CD4-positive, alpha-beta T cell (primary cell): ENCODE measurements at regions not wholly inside any gene's neighbourhood (a gene's known extent, or its start where the extent isn't known, plus 50 kb on each side); places are given as distances from the start of the nearest gene placed in this dataset.

Source experiments
- ATAC-seq: fragments of 200-7000 bp; cut with Tn5 transposase; one replicate; pipeline ENCODE4 v1.10.0; 2022; ENCODE audit warnings: mild to moderate bottlenecking; ENCODE audit not compliant: poor library complexity
- CTCF ChIA-PET: fragments of 350-600 bp; sonication (Branson Sonifier 250); formaldehyde crosslinking; loops from one replicate; lab custom pipeline; 2021; ENCODE audit warnings: antibody characterized with exemption, inconsistent platforms; lab: Charles Lee
- POLR2A ChIA-PET: fragments of 350-600 bp; sonication (Branson Sonifier 250); formaldehyde crosslinking; loops from one replicate; lab custom pipeline; 2021; ENCODE audit warnings: antibody characterized with exemption, inconsistent platforms; lab: Charles Lee
- DNase-seq, 14 experiments: peaks; one replicate each; pipeline ENCODE4 v3.0.0-alpha.2; 2013 to 2020; ENCODE audit warnings: mixed read lengths in 2 of 14
- H3K27ac ChIP-seq, 2 donors: one replicate each; pipeline versions ENCODE4 v1.5.1 to v1.7.0; 2013; ENCODE audit warnings: low read length in 2 of 2, low read depth in 1 of 2, mild to moderate bottlenecking in 1 of 2
- H3K27me3 ChIP-seq, 2 experiments: 1 replicate in 1 of 2; 2 replicates in 1 of 2; pipeline versions ENCODE4 v1.6.1 to v1.7.0; 2013; ENCODE audit warnings: low read length in 2 of 2, control low read depth in 1 of 2, mild to moderate bottlenecking in 1 of 2, moderate library complexity in 1 of 2; ENCODE audit not compliant: insufficient read depth in 2 of 2, control insufficient read depth in 1 of 2
- H3K36me3 ChIP-seq: one replicate; pipeline ENCODE4 v1.6.1; 2013; ENCODE audit warnings: low read length, control low read depth; ENCODE audit not compliant: insufficient read depth
- H3K4me1 ChIP-seq: one replicate; pipeline ENCODE4 v1.6.1; 2013; ENCODE audit warnings: low read length, control low read depth; ENCODE audit not compliant: insufficient read depth
- H3K4me3 ChIP-seq: one replicate; pipeline ENCODE4 v1.5.1; 2013; ENCODE audit warnings: mild to moderate bottlenecking, low read length, moderate library complexity
- H3K9me3 ChIP-seq, 2 experiments: 1 replicate in 1 of 2; 2 replicates in 1 of 2; pipeline versions ENCODE4 v1.6.1 to v1.7.0; 2013; ENCODE audit warnings: low read length in 2 of 2, mild to moderate bottlenecking in 2 of 2, control low read depth in 1 of 2, moderate library complexity in 1 of 2; ENCODE audit not compliant: control insufficient read depth in 1 of 2, insufficient read depth in 1 of 2
- H3K27ac Mint-ChIP-seq: one replicate; pipeline ENCODE4 v1.8.0; 2020; ENCODE audit warnings: mixed read lengths
- H3K27me3 Mint-ChIP-seq: one replicate; pipeline ENCODE4 v1.8.0; 2021; ENCODE audit warnings: mixed read lengths
- H3K36me3 Mint-ChIP-seq: one replicate; pipeline ENCODE4 v1.8.0; 2021; ENCODE audit warnings: low read depth, mixed read lengths
- H3K4me1 Mint-ChIP-seq: one replicate; pipeline ENCODE4 v1.8.0; 2021; ENCODE audit warnings: low read depth, mixed read lengths
- H3K4me3 Mint-ChIP-seq: one replicate; pipeline ENCODE4 v1.8.0; 2020; ENCODE audit warnings: mild to moderate bottlenecking, mixed read lengths
- H3K9me3 Mint-ChIP-seq: one replicate; pipeline ENCODE4 v1.8.0; 2020; ENCODE audit warnings: mixed read lengths
- CTCF ChIP-seq: fragments of 200-600 bp; IDR thresholded peaks from one replicate; pipeline ENCODE4 v1.8.0; 2022; ENCODE audit warnings: antibody characterized with exemption, mild to moderate bottlenecking
- intact Hi-C, 2 experiments: fragments of 100-400 bp; cut with DNase I in 1 of 2; cut with micrococcal nuclease in 1 of 2; formaldehyde crosslinking; loops; one replicate each; pipeline versions ENCODE4 v1.15.1 to v1.9.0; 2023 to 2025; cut with DNase I, micrococcal nuclease

- CTCF ChIA-PET = no interaction called here
- Histone ChIP-seq H3K36me3 (no peaks in the 10 kb centered on the region), H3K9me3 (peaks cover 0 to 14% of the 10 kb centered on the region in 2 experiments), H3K27me3 (no peaks in the 10 kb centered on the region), H3K27ac (no peak overlapping the region), H3K4me3 (no peak overlapping the region), H3K4me1 (no peaks in the 10 kb centered on the region)
- Mint-ChIP-seq H3K4me1 (no peaks in the 10 kb centered on the region), H3K36me3 (no peaks in the 10 kb centered on the region), H3K4me3 (no peak overlapping the region), H3K9me3 (peaks cover 2% of the 10 kb centered on the region), H3K27me3 (no peaks in the 10 kb centered on the region), H3K27ac (no peak overlapping the region)
- POLR2A ChIA-PET = interaction anchor here (0.6 kb wide), 1 partner anchor 1830 kb away, joined by 4 read pairs; no protein-coding TSS in a partner anchor
- ATAC-seq (no peak), DNase-seq (no peak)
- intact Hi-C loops = no loop called here
- TF ChIP-seq CTCF = no peak
These were observed 182.0 kb upstream of the PHYHIPL start for GRCh38 chr10:58994226-58995057.

GRCh38 chr10:58995058-58995596 is 181.3 kb upstream of the PHYHIPL start:
- H3K36me3 Mint-ChIP-seq = no peaks in the 10 kb centered on the region
- no peaks in the 10 kb centered on the region for H3K27me3 Mint-ChIP-seq
- Histone ChIP-seq H3K36me3 (no peaks in the 10 kb centered on the region), H3K9me3 (peaks cover 0 to 9% of the 10 kb centered on the region in 2 experiments), H3K27ac (no peak overlapping the region), H3K4me3 (no peak overlapping the region), H3K4me1 (no peaks in the 10 kb centered on the region), H3K27me3 (no peaks in the 10 kb centered on the region)
- H3K9me3 Mint-ChIP-seq = peaks cover 2% of the 10 kb centered on the region
- CTCF ChIA-PET = no interaction called here
- H3K4me3 Mint-ChIP-seq = no peak overlapping the region
- no peak for ATAC-seq
- POLR2A ChIA-PET = interaction anchor here (0.6 kb wide), 1 partner anchor 1831 kb away, joined by 4 read pairs; no protein-coding TSS in a partner anchor
- no peaks in the 10 kb centered on the region for H3K4me1 Mint-ChIP-seq
- H3K27ac Mint-ChIP-seq = no peak overlapping the region
- no peak for DNase-seq
- TF ChIP-seq CTCF = no peak
- intact Hi-C loops = no loop called here

- no peak overlapping the region for H3K4me3 ChIP-seq
- no peak overlapping the region for H3K27ac ChIP-seq
- Mint-ChIP-seq H3K4me1 (no peaks in the 10 kb centered on the region), H3K36me3 (no peaks in the 10 kb centered on the region), H3K27ac (no peak overlapping the region), H3K27me3 (no peaks in the 10 kb centered on the region), H3K4me3 (no peak overlapping the region), H3K9me3 (peaks cover under 1% of the 10 kb centered on the region)
- POLR2A ChIA-PET = no interaction called here
- TF ChIP-seq CTCF = no peak
- DNase-seq (no peak), ATAC-seq (no peak)
- intact Hi-C loops = no loop called here
- no peaks in the 10 kb centered on the region for H3K27me3 ChIP-seq
- CTCF ChIA-PET = interaction anchor here (0.7 kb wide), 1 partner anchor 1010 kb away, joined by 3 read pairs; no protein-coding TSS in a partner anchor
- H3K36me3 ChIP-seq = no peaks in the 10 kb centered on the region
- no peaks in the 10 kb centered on the region for H3K4me1 ChIP-seq
- H3K9me3 ChIP-seq = peaks cover 0 to 5% of the 10 kb centered on the region in 2 experiments
These were observed 180.4 kb upstream of the PHYHIPL start for GRCh38 chr10:58996063-58996462.
